NCI-H510A (cell line): ENCODE measurements at regions not wholly inside any gene's neighbourhood (a gene's known extent, or its start where the extent isn't known, plus 50 kb on each side); places are given as distances from the start of the nearest gene placed in this dataset.
"Not testable (repeated sequence)": the region's sequence is repeated elsewhere in the genome, so short reads cannot be mapped to it uniquely, and the experiment has no call there.

ENCODE experiments used
- DNase-seq: peaks from one replicate; lab custom pipeline; 2025; lab: John Stamatoyannopoulos, UW

DNA sequence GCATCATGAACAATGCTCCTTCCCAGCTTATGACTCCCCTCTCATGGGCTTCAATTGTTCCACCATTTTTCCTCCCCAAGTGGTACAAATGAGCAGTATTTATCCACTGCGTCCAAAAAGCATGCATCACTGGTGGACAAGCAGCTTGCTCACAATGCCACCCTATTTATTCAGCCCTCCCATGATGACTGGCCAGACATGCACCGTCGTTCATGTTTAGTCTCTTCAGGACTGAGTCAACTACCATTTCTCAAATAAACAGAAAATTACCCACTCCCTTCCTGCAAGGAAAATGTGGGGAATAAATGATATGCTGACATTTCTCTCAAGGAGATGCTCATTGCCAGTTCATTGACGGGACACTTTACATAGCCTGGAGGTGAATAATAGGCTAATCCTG lies 300.4 kb downstream of the C6orf118 start:
- no peak for DNase-seq

DNA sequence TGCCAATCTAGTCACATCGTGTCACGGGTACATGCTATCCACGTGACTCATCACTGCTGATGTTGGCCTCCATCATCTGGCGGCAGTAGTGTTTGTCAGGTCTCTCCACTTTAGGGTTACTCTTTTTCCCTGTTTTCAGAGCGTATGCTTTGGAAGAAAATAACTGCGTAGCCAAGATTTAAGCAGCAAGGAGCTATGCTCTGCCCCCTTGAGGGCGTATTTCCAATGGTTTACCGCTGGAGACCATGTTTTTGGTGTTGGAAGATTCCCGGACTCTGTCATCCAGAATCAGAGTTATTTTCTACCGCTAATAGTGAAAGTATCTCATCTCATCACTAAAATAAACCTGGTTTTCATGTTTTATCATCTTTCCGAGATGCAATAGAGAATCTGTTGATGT lies 306.5 kb downstream of the C6orf118 start:
- DNase-seq = no peak

DNA sequence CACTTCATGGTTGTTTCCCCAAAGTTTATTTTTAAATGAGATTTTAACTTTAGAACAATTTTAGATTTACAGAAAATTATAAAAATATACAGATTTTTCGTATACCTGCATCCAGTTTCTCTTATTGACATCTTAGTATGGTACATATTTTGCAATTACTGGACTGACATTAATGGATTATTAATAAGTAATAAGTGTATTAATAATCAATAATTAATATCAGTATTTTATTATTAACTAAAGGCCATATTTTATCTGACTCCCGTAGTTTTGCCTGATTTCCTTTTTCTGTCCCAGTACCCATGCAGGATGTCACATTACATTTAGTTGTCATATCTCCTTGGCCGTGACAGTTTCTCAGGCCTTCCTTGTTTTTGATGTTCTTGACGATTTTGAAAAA lies 307.0 kb downstream of the C6orf118 start:
- DNase-seq = no peak

DNA sequence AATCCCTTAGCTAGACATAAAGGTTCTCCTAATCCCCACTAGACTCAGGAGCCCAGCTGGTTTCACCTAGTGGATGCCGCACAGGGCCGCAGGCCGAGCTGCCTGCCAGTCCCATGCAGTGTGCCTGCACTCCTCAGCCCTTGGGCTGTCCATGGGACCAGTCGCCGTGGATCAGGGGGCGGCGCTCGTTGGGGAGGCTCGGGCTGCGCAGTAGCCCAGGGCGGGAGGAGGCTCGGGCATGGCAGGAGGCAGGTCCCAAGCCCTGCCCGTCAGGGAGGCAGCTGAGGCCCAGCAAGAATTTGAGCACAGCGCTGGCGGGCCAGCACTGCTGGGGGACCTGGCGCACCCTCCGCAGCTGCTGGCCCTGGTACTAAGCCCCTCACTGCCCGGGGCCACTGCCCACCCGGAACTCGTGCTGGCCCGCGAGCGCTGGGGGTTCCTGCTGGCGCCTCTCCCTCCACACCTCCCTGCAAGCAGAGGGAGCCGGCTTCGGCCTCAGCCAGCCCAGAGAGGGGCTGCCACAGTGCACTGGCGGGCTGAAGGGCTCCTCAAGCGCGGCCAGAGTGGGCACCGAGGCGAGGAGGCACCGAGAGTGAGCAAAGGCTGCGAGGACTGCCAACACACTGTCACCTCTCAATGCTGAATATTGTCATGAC lies 307.8 kb downstream of the C6orf118 start:
- DNase-seq = no peak

DNA sequence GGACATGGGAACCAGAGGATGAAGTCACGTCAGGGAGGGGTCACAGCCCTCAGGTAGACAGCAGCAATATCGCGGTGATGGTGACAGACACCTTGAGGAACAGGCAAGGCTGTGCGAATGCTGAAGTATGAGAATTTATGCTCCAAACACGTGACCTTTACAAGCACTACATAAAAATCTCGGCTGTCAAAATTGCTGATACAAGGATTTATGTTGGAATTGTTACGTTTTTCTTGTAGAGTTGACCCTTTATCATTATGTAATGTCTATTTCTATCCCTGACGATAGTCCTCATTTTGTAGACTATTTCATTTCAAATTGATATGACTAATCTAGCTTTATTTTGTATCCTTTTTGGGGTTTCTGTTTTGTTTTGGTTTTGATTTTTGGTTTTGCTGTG lies 311.1 kb downstream of the C6orf118 start:
- DNase-seq = no peak

DNA sequence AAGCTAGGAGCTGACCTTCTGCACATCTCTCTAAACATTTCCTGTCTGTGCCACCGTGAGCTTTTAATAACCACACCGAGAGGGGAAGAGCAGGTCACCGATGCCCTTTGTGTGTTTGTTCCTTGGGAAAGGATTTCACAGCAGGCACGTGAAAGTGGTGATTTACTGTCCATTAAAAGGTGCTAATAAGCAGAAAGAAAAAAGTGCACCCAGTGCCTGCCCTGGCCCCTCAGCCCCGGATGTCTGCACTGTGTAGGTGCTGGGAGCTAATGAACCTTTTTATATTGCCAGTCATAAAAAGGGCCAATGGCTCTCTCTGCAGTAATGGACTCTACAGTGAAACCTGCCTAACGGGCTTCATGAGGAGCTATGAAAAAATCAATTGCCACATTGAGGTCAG lies 312.6 kb downstream of the C6orf118 start:
- DNase-seq = no peak

DNA sequence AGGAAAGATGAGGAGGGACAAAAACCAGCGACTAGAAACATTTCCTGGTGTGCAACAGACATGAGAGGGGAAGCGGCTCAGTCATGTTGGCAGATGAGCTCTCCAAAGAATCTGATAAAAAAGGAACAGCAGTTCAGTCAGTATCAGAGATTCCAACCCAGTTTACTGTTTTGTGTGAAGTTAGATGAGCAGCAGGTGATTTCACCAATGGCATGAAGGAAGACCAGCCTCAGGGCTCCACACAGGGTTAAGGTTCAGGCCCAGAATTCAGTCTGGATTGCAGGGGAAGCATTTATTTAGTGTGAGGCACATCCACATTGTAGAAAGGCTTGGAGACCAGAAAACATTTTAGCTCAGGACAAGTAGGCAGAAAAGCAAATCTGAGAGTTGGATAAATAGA lies 317.8 kb downstream of the C6orf118 start:
- no peak for DNase-seq

DNA sequence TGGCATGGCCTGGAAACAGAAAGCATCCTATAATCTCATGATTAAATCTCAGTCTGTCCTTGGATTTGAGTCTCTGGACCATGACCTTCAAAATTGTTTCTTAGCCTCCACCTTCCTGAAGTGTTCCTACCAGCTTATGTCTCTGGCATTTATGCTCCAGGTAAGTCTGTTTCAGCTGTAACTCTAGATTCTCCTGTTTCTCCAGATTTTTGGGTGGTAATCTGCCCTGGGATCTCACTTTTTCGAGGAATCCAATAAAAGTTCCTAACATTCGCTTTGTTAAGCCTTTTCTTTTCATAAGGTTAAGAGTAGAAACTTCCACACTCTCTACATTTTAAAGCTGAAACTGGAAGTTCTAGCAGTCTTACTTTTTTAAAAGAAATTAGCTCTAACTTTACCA lies 318.5 kb downstream of the C6orf118 start:
- DNase-seq = no peak

DNA sequence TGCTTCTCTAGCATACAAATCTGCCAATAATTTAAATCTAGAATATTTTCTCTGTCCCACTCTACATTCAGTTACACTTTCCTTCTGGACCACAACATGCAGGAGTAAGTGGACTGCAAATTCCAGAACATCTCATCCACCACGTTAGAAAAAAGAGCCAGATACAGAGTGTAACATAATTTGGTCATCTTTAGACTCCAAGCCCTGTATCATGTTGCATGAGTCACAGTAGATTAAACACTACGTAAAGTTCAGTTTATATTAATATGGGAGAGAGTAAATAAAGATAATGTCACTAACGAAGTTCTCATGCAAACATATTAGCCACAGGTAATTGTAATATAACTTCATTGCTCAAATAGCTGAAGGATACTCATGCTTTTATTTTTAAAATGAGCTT lies 327.0 kb downstream of the C6orf118 start:
- no peak for DNase-seq

DNA sequence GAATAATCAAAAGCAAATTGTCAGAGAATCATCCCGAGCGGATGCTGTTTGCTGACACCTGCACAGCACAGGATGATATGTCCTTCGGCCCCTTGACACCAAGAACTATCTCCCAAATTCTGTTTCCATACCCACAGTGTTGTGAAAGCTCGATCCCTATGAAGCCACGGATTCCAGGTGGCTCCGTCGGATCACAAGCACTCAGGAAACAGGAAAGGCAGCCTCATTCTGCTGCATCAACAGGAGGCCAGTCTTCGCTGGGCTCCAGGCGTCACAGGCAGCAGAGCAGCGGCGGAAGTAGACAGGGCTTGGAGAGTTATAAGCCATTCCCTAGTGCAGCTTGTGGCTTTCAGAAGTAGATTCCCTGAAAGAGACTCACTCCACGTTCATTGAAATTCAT lies 342.3 kb downstream of the C6orf118 start:
- no peak for DNase-seq

DNA sequence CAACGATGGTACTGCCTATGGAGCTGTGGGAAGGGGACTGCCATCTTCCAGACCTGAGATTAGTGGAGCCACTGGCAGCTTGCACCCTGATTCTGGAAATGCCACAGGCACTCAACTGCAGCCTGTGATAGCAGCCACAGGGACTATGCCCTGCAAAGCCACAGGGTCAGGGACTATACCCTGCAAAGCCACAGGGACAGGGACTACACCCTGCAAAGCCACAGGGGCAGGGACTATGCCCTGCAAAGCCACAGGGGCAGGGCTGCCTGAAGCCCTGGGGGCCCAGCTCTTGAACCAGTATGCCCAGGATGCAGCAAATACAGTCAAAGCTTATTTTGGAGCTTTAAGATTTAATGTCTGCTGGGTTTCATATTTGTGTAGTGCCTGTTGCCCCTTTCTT lies 346.6 kb downstream of the C6orf118 start:
- DNase-seq = no peak

DNA sequence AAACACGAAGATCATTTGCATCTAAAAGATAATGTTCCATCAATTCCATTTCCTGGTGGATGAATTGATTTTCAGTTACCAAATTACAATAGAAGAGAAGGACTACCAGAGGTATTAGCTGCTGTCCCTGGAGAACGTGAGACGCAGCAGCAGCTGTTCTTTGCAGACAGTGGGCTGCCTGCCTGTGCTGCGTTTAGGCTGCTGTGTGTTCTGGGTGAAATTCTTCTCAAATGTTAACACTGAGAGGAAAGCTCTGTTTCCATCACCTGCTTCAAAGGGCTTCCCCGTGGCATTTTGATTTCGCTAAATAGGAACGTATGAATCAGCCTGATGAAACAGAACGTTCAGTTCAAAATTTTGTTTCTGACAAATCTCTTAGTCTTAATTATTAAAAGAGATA lies 362.2 kb downstream of the C6orf118 start:
- DNase-seq = no peak

DNA sequence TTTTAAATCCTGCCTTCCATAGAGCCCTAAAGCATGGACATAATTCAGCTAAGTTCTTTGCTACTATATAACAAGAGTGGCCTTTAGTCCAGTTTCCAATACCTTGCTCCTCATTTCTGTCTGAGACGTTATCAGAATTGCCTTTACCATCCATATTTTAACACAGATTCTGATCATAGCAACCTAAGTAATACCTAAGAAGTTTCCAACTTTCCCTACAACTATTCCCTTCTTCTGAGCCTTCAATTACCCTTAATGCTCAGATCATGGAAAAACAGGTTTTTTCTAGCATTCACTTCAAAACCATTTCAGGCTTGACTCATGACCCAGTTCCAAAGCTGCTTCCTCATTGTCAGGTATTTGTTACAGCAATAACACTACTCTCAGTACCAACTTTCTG lies 367.1 kb downstream of the C6orf118 start:
- DNase-seq = no peak

DNA sequence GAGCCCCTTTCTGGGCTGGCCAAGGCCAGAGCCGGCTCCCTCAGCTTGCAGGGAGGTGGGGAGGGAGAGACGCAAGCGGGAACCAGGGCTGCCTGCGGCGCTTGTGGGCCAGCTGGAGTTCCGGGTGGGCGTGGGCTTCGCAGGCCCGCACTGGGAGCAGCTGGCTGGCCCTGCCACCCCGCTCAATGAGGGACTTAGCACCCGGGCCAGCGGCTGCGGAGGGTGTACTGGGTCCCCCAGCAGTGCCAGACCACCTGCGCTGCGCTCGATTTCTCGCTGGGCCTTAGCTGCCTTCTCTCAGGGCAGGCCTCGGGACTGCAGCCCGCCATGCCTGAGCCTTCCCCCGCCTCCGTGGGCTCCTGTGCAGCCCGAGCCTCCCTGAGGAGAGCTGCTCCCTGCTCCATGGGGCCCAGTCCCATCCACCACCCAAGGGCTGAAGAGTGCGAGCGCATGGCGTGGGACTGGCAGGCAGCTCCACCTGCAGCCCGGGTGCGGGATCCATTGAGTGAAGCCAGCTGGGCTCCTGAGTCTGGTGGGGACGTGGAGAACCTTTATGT lies 376.1 kb downstream of the C6orf118 start:
- not testable (repeated sequence) for DNase-seq

DNA sequence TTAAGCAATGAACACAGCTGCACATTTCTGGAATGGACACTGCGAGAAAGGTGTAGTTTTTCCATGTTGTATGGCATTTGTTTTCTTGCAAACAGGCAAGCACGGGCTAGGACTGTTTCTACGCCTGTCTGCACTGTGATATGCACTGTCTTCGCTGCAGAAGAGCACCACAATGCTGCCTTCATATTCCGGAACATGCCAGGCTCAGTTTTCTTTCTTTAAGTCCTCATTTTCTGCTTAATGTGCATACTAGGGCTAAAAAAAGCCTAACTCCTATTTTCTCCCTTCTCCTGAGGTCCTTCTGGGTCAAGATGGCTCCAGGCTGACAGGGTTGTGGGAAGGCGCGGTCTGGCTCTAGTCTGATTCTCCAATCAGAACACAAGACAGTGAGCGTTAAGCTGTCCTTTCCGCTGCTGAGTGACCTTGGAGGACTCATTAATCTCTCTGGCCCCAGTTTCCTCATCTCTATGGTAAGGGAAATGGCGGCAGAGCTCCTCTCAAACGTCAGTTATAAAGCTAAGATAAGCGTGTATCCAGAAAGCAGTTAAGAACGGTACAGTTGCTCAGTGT lies 379.9 kb downstream of the C6orf118 start:
- no peak for DNase-seq

DNA sequence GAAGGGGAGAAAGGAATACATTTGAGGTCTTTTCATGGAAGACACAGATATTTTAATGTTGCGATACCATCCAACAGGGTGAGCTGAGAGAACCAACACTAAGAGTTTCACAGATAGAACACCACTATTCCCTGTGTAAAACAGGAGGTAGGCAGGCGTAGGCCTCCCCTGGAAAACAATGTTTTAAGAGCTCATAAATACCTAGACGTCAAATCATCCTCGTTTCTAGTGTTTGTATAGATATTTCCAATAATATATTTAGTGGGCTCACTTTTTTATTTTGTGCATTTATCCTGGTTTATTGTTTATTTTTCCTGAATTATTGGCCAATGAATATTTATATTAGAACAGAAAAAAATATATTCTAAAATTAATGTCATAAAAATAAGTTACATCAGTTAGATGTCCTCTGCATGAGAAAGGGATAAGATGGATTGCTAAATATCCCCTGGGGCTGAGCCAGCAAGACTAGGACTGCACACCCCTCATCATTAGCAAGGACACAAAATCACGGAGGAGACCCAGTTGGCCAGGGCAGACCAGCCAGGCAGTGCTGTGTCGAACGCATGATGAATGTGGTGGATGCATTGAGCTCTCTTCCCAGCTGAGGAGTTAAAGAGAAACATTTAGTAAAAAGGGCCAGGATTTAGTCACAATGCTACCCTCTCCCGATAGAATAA lies 380.5 kb downstream of the C6orf118 start:
- DNase-seq = no peak

DNA sequence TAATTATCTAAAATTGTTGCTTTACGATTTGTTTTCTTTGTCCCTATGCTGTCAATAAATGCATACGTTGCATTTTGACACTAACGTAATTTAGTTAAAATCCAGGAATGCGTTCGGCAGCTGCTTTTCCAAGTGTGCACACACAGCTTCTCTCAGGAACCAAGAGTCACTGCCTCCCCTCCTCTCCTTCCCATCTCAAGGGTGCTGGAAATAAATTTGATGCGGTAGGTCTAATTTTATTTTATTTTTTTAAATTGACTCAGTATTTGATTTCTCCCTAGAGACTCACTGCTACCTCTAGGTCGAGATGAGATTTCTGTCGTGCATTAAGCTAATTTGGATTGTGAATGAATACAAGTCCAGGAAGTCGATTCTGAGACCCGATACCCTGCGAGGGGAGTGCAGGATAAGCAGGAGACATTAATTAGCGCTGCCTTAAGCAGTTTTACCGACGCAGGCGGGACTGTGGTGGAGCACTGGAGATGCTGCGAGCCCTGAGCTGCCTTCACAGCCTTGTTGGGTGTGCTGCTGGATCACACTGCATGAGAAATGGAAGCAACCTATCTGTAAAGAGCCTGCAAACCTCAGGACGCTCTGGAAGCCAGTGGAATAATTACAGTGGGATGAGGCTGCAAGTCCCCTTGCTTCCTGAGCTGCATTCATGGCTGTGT lies 381.2 kb downstream of the C6orf118 start:
- no peak for DNase-seq

DNA sequence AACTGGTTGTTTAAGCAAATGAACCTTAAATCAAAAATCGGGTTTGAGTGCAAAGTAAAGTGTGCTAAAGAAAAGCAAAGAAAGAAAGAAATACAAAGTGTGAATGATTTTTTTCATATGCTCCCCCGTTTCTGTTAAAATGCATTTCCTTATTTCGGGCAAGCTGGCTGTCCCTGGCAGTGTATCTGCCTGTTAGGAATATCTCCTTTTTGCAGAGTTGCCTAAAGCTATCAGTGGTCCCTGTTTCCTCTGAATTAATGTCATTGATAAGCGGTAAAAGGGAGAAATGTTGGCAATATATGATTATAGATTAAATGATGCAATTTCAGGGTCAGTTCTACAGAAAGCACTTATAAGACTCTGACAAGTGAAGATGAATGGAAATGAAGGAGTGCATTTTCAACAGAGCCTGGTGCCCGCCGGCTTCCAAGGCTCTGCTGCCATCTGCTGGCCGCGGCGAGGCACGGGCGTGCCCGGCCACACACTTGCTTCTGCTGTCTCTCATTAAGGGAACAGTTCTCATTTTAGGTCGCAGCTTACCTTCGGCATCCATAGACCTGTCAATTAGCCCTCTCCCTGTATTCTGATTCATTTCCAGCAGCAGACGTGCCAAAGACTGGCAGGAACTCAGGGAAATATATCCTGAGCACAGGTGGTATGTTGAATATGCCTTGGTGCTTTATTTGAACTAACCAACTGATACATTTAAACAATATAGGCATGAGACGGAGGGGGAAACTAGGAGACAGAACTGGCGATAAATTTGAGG lies 381.9 kb downstream of the C6orf118 start:
- DNase-seq = no peak

DNA sequence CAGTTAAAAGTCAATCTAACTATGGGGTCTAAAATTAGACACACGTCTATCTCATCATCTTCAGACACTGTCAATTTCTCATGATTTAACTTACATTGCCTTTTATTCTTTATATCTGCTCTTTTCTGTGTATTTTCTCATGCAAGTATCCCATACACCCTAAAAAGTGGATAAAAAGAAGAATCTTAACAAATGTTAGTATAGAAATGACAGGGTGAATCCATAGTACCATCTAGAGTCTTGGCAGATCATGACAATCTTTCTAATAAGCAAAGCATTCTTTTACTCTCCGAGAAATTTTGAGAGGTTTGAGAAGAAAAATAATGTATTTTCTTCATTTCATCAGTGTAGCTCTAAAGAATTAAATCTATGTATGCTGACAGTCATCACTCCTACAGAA lies 382.7 kb downstream of the C6orf118 start:
- DNase-seq = no peak

DNA sequence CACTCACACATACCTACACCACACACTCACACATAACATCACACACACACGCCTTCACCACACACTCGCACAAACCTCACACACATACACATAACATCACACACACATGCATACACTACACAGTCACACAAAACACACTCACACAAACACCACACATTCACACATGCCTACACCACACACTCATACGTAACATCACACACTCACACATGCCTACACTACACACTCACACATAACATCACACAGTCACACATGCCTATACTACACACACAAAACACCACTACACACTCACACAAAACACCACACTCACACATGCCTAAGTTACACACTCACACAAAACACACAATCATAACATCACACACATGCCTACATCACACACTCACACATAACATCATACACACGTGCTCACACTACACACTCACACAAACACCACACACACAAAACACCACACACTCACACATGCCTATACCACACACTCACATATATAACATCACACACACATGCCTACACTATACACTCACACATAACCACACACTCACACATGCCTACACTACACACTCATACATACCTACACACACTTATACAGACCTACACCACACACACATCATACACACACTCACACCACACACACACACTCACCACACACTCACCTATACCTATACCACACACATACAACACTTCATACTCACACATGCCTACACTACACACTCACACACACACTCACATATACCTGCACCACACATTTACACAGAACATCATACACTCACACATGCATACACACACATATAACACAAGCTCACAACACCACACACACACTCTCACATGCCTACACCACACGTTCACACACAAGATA lies 383.5 kb downstream of the C6orf118 start:
- DNase-seq = no peak

DNA sequence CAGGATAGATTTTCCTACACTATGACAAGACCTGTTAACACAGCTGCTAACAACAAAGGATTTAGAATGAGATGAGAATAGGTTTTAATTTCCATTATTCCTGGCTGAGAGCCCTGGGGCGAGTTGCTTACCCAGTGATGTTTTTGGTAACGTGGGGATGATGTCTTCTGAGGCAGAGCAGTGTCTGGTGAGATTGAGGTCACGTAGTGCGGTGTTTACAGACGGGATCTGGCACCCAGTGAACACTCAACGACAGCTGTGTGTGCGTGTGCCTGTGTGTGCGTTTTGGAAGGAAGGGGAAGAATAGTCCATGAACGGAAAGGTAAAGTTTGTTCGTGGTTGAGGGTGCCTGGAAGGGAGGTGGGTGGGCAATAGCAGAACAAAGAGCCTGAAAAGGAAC lies 384.7 kb downstream of the C6orf118 start:
- DNase-seq = no peak
